IPS-NIHi7 (cell line): ENCODE measurements at regions not wholly inside any gene's neighbourhood (a gene's known extent, or its start where the extent isn't known, plus 50 kb on each side); places are given as distances from the start of the nearest gene placed in this dataset.
"Not testable (repeated sequence)": the region's sequence is repeated elsewhere in the genome, so short reads cannot be mapped to it uniquely, and the experiment has no call there.

Experiments
- DNase-seq: peaks from one replicate; pipeline ENCODE4 v3.0.0; 2012; ENCODE audit warnings: mixed read lengths; ENCODE audit errors: extremely low spot score

GRCh38 chrX:23061116-23061515 lies 61.4 kb downstream of the DDX53 start:
- DNase-seq = no peak

GRCh38 chrX:23062359-23062758 lies 62.6 kb downstream of the DDX53 start:
- no peak for DNase-seq

- DNase-seq = no peak
These were observed 67.0 kb downstream of the DDX53 start for GRCh38 chrX:23066588-23067281.

DNA sequence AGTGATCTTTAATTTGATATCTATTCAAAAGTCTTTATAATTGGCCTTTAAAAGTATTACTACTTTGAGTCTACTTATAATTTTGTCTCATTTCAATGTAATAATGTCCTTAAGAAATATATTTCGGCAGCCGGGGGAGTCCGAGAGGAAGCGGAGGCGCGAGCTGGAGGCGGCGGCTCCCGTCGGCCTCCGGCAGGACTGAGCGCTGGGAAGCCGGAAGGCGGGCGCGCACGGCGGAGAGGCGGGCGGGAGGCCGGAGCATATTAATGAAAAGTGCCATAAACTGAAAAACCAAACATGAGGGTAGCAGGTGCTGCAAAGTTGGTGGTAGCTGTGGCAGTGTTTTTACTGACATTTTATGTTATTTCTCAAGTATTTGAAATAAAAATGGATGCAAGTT lies 75.7 kb downstream of the DDX53 start:
- DNase-seq = not testable (repeated sequence)

- no peak for DNase-seq
These were observed 79.6 kb downstream of the DDX53 start for GRCh38 chrX:23079347-23079746.

GRCh38 chrX:23100826-23101225 lies 101.1 kb downstream of the DDX53 start:
- no peak for DNase-seq

GRCh38 chrX:23103546-23103945 lies 103.8 kb downstream of the DDX53 start:
- DNase-seq = peak; percentile 48

DNA sequence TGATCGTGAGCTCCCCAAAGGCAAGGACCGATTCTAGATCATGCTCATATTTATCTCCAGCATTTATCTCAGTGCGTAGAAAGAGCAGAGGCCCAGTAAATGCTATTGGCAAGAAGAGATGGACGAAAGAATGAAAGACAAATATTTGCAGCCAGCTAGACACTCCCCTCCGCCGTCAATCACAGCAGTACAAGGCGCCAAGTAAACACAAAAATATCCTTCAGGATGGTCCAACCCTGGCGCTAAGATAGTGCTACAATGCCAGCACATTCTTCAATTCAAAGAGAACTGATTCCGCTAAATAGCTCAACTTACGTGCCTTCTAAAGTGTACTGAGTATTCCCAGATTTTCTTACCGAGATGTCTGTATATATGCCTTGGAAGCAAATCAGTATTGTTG lies 114.5 kb downstream of the DDX53 start:
- DNase-seq = no peak

DNA sequence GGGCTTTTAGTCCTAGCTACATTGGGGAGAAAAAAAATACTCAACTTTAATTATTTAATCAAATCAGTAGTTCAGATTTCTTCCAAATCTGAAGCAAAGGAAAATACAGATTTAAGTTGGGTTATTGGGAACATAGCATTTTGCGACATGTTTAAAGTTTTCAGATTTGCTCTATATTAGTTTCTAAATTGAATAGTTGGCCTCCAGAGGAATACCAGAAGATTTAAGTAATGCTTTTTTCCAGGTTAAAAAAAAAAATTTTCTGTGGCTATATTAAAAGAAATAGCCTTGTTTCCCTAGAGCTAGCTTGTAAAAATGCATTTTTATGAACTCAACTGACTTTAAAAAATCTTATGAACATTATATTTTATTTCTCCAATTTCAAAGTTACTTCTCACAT lies 115.9 kb downstream of the DDX53 start:
- DNase-seq = no peak

DNA sequence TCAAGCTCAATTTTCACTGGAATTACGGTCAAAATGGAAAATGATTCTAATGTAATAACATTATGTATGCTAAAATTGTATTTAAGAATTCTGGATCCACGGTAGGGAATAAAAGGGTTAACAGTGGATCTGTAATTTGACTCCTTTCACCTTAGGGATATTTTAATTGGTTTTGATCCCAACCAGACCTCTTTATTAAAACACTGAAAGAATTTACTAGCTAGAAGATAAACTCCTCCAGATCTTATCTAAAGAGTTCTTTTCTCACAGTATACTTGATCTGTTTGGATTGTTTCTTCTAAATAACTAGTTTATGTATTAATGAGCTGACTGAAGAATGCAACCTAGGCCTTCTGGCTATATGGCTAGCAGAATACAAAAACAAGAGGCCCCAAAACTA lies 118.4 kb downstream of the DDX53 start:
- DNase-seq = no peak

GRCh38 chrX:23118890-23119527 lies 119.2 kb downstream of the DDX53 start:
- DNase-seq = peak; percentile 23

GRCh38 chrX:23127586-23127985 lies 127.8 kb downstream of the DDX53 start:
- no peak for DNase-seq

DNA sequence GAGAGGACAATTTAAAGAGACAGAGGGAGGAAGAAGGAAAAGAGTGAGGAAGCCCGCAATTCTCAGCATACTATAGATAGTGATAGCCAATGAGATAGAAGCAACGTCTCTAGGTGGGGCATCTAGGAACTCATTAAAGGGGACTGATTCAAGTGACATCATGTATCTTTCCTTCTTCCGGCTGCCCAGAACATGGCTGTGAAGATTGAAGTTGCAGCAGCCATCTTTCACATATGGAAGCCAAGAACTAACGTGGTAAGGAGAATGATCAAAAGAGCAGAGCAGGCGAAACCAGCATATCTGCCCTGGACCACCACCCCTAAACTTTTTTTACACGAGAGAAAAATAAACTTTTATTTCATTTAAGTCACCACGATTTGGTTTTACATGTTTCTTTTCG lies 133.8 kb downstream of the DDX53 start:
- no peak for DNase-seq

GRCh38 chrX:23134136-23134535 lies 134.4 kb downstream of the DDX53 start:
- no peak for DNase-seq

DNA sequence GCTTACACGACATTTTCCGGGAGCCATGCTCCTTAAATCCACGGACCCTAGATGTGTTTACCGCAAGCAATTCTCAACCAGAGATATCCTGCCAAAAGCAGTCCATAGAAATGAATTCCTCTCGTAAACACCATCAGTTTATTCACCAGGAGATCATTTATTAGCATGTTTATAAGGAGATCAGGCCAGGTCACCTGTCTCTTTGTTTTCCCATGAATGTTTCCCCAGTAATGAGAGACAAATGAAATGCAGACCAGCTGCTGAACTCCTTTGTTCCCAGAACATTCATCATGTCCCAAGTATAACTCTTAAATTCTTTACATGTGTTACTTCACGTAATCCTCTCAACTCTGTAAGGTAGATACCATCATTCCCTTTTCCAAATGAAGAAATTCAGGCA lies 137.1 kb downstream of the DDX53 start:
- no peak for DNase-seq

- no peak for DNase-seq
These were observed 166.4 kb upstream of the PTCHD1 start for GRCh38 chrX:23168291-23168690.

- no peak for DNase-seq
These were observed 148.7 kb upstream of the PTCHD1 start for GRCh38 chrX:23185951-23186350.

DNA sequence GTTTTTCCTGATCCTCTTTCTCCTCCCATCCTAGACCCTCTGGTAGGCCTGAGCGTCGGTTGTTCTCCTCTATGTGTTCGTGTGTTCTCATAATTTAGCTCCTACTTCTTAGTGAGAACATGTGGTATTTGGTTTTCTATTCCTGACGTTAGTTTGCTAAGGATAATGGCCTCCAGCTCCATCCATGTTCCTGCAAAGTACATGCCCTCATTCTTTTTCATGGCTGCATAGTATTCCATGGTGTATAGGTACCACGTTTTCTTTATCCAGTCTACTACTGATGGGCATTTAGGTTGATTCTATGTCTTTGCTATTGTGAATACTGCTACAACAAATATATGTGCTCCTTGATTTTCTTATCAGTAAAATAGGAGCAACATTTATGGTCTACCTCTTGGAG lies 146.8 kb upstream of the PTCHD1 start:
- no peak for DNase-seq

DNA sequence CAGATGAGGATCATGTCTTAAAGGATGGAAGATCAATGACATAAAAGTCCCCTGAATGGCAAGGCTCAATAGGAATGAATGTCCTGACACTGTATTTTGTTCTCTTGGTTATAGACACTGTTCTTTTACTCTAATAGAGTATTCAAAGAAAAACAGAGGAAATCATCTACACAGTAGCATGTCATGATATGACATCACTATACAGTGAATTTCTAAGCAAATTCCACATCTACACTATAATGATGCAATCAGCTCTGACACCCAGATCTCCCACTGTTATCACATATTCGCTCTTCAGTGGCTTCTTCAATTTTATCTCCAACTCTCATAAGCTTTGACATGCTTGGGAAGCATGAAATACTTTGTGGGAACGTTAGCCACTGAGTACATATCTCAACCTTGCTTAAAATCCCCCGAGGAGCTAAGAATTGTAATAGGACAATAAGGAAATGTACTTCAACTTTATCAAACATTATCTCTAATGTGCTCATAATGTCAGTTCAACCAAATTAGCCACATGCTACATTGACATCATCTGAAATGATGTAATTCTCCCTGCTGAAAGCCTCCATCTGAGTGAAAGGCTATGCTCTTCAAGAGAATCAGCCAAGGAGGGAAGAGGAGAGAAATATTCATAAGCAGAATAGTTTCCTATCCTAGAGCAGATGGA lies 139.6 kb upstream of the PTCHD1 start:
- DNase-seq = no peak

DNA sequence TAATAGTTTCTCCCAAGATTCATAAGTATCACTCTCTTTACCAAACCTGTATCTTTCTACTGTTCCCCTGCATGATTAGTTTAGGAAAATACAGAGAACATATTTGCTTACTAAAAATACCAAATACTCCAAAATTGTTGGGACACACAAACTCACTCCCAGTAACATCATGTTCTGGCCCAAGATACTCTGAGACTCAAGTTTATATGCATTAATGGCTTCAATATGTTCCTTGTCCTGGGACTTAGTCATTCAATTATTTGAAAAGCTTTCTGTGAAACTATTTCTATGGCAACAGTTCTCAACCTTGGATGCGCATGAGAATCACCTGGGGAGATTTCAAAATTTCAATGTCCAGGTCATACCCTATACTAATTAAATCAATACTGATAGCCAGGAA lies 138.9 kb upstream of the PTCHD1 start:
- no peak for DNase-seq

DNA sequence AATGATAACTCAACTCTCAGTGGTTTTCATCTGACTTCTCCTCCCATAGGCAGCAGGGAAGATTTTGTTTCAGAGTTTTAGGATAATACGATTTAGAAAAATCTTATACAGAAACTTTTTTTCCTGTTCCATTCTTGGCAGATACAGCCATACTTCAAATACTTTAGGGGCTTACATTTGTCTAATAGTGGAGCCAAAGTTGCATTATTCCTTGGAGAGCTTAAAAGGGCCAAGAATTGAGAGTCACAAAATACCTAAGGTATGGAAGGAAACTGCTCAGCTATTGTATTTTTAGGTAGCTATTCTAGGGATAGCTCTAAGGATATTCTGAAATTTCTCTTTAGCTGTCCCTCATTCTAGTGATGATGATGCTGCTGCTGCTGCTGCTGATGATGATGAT lies 132.9 kb upstream of the PTCHD1 start:
- DNase-seq = no peak

DNA sequence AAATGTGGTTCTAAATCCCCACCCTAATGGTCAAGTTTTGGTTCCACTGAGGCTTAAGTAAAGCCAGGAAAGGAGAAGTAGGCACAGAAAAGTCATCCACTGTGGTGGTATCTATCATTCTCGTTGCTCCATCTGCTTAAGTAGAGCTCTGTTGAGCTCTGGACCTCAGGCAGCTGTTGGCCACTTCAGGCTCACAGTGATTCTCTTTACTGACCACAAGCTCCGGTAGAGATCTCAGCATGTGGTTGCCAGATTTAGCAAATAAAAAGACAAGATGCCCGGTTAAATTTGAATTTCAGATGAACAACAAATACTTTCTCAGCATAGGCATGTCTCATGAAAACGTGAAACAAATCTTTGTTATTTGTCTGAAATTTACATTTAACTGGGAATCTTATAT lies 132.3 kb upstream of the PTCHD1 start:
- DNase-seq = no peak

DNA sequence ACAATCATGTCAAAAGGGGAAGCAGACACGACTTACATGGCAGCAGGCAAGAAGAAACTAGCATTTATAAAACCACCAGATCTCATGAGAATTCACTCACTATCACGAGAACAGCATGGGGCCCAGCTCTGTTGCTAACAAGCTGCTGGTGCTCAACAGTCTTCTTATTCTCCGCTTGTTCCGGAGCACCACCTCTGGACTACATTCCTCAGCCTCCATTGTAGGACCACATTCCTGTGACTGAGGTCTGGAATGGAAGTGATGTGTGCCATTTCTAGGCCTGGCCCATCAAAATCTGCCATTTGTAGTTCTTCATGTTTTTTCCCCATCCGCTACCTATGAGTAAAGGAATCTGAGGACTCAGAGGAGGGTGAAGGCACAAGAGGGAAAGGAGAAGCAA lies 111.5 kb upstream of the PTCHD1 start:
- no peak for DNase-seq
